MG63 (cell line): ENCODE measurements at regions not wholly inside any gene's neighbourhood (a gene's known extent, or its start where the extent isn't known, plus 50 kb on each side); places are given as distances from the start of the nearest gene placed in this dataset.

Source experiments
- DNase-seq: peaks from one replicate; pipeline ENCODE4 v3.0.0-alpha.2; 2020
- H3K27me3 ChIP-seq: fragments of 250-450 bp; sonication (Bioruptor Pico); 2 replicates; pipeline ENCODE4 v1.5.1; 2020; ENCODE audit warnings: mild to moderate bottlenecking, moderate library complexity
- H3K36me3 ChIP-seq: fragments of 250-450 bp; sonication (Bioruptor Pico); 2 replicates; pipeline ENCODE4 v1.5.1; 2020; ENCODE audit warnings: mild to moderate bottlenecking, moderate library complexity
- H3K4me3 ChIP-seq: fragments of 250-450 bp; sonication (Bioruptor Pico); 2 replicates; pipeline ENCODE4 v1.5.1; 2020; ENCODE audit warnings: mild to moderate bottlenecking, moderate library complexity
- H3K9me3 ChIP-seq: fragments of 250-450 bp; sonication (Bioruptor Pico); 2 replicates; pipeline ENCODE4 v1.5.1; 2020; ENCODE audit warnings: mild to moderate bottlenecking, moderate library complexity

GRCh38 chr11:69965821-69966582, 112.1 kb upstream of the ANO1 start:
- DNase-seq, result no peak
- no peak overlapping the region for H3K4me3 ChIP-seq
- H3K36me3 ChIP-seq, result no peaks in the 10 kb centered on the region
- no peaks in the 10 kb centered on the region for H3K9me3 ChIP-seq
- H3K27me3 ChIP-seq, result no peaks in the 10 kb centered on the region

- H3K36me3 ChIP-seq, result no peaks in the 10 kb centered on the region
- H3K27me3 ChIP-seq, result no peaks in the 10 kb centered on the region
- no peak for DNase-seq
- no peaks in the 10 kb centered on the region for H3K9me3 ChIP-seq
- no peak overlapping the region for H3K4me3 ChIP-seq
These were observed 111.6 kb upstream of the ANO1 start for GRCh38 chr11:69966583-69966835.

- H3K9me3 ChIP-seq, result no peaks in the 10 kb centered on the region
- no peaks in the 10 kb centered on the region for H3K27me3 ChIP-seq
- no peaks in the 10 kb centered on the region for H3K36me3 ChIP-seq
- H3K4me3 ChIP-seq, result no peak overlapping the region
- no peak for DNase-seq
These were observed 111.1 kb upstream of the ANO1 start for GRCh38 chr11:69966910-69967483.

- Histone ChIP-seq H3K27me3 (no peaks in the 10 kb centered on the region), H3K36me3 (no peaks in the 10 kb centered on the region), H3K4me3 (no peak overlapping the region), H3K9me3 (no peaks in the 10 kb centered on the region)
- no peak for DNase-seq
These were observed 110.6 kb upstream of the ANO1 start for GRCh38 chr11:69967484-69967883.

DNA sequence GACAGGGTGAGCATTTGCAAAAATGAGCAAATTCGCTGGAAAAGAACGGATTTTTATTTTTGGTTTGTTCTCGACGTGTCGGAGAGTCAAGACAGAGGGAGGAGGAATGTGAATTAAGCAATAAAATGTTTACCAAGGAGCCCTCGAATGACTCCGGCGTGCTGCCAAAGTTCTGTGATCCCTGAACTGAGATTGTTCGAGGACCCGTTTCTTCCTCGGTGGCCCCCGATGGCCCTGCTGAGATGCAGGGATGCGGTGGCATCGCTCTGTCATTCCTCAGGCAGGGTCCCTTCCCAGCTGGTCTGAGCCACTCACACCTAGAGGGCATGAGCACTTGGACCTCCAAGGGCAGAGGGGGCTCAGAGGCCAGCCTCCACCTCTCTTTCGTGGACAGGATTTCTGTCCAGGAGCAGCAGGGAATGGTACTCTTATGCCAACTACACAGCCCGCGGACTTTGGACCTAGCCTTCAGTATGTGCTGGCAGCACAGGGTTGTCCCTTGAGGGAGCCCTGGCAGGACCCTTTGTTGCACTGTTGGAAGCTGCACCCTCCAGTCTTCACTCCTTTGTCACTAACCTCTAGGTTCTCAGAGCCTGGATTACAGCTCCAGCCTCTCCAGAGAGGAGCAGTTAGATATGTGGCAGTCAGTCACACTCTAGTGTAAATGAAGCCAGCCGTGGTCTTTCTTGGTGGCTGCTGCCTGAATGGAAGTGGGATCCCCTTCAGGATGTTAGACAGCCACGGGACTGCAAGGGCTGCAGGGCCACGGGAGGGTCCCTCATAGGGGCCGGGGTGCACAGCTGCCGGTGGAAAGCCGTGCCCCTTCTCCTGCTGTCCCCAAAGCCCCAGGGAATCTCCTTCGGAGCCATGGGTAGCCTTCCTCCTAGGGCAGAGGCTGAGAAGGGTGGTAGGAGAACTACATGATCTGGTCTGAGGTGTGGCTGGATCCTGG, 109.4 kb upstream of the ANO1 start:
- Histone ChIP-seq H3K9me3 (no peaks in the 10 kb centered on the region), H3K4me3 (no peak overlapping the region), H3K27me3 (no peaks in the 10 kb centered on the region), H3K36me3 (no peaks in the 10 kb centered on the region)
- DNase-seq, result no peak

- DNase-seq, result no peak
- Histone ChIP-seq H3K36me3 (no peaks in the 10 kb centered on the region), H3K27me3 (no peaks in the 10 kb centered on the region), H3K4me3 (no peak overlapping the region), H3K9me3 (no peaks in the 10 kb centered on the region)
These were observed 108.0 kb upstream of the ANO1 start for GRCh38 chr11:69969890-69970784.

DNA sequence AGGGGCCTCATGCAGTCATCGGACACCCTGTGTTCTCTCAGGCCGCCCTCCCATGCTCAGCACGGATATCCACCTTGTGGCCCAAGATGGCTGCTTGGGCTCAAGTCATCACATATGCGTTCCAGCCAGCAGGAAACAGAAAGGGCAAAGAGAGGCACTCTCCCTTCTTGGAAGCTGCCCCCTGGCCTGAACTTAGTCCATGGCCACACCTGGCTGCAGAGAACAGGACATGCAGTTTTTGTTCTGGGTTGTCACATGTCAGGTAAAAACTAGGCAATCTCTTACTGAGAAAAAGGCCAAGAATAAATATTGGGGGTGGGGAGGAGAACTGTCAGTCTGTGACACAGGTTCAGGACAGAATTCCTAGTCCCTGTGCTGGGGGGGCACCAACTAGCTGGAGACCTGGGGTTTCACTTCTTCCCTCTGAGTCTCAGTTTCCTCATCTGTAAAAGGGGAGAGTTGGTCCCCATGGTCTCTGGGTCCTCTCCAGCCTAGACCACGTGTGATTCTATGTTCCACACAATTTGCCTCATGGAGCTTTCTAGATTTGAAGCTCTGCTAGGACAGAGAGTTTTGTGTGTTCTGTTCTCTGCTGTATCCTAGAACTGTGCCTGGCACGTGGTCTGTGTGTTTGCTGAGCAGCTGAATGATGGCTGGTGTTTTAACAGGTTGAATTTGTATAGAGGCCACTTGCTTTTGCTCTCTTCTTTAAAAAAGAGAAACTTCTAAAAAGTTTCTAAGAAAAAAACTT, 107.2 kb upstream of the ANO1 start:
- no peak for DNase-seq
- Histone ChIP-seq H3K9me3 (no peaks in the 10 kb centered on the region), H3K4me3 (no peak overlapping the region), H3K36me3 (no peaks in the 10 kb centered on the region), H3K27me3 (no peaks in the 10 kb centered on the region)

DNA sequence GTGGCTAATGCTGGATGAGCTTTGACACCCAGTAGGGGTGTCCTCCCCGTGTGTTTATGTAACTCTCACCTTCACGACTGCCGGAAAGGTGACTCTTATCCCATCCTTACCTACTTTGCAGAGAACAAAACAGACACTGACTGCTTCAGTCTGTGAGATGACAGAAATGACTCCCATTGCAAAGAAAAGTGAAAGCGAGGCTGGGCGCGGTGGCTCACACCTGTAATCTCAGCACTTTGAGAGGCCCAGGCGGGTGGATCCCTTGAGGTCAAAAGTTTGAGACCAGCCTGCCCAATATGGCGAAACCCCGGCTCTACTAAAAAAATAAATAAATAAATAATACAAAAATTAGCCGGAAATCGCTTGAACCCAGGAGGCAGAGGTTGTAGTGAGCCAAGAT, 106.4 kb upstream of the ANO1 start:
- no peak for DNase-seq
- Histone ChIP-seq H3K27me3 (no peaks in the 10 kb centered on the region), H3K4me3 (no peak overlapping the region), H3K36me3 (no peaks in the 10 kb centered on the region), H3K9me3 (no peaks in the 10 kb centered on the region)

- H3K9me3 ChIP-seq, result no peaks in the 10 kb centered on the region
- H3K4me3 ChIP-seq, result no peak overlapping the region
- no peak for DNase-seq
- H3K27me3 ChIP-seq, result no peaks in the 10 kb centered on the region
- H3K36me3 ChIP-seq, result no peaks in the 10 kb centered on the region
These were observed 105.7 kb upstream of the ANO1 start for GRCh38 chr11:69972351-69972802.

GRCh38 chr11:69974528-69974927, 103.6 kb upstream of the ANO1 start:
- no peaks in the 10 kb centered on the region for H3K36me3 ChIP-seq
- no peaks in the 10 kb centered on the region for H3K9me3 ChIP-seq
- no peak for DNase-seq
- no peak overlapping the region for H3K4me3 ChIP-seq
- no peaks in the 10 kb centered on the region for H3K27me3 ChIP-seq

DNA sequence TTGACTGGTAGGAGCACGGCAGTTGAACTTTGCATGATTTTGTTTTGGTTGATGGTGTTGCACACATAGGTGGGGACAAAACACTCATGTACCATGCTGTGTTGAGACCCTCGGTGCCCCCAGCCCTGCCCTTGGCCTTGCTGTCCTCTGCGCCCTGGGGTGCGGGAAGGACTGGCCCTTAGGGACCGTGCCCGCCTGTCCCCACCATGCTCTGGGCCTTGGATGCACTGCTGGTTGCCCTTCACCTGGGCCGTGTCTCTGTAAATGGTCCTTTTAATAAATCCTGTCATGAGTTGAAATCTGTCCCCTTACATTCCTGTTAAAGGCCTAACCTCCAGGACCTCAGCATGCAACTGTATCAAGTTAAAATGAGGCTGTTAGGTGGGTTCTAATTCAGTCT, 102.3 kb upstream of the ANO1 start:
- no peaks in the 10 kb centered on the region for H3K27me3 ChIP-seq
- no peaks in the 10 kb centered on the region for H3K36me3 ChIP-seq
- no peak for DNase-seq
- no peaks in the 10 kb centered on the region for H3K9me3 ChIP-seq
- H3K4me3 ChIP-seq, result no peak overlapping the region

DNA sequence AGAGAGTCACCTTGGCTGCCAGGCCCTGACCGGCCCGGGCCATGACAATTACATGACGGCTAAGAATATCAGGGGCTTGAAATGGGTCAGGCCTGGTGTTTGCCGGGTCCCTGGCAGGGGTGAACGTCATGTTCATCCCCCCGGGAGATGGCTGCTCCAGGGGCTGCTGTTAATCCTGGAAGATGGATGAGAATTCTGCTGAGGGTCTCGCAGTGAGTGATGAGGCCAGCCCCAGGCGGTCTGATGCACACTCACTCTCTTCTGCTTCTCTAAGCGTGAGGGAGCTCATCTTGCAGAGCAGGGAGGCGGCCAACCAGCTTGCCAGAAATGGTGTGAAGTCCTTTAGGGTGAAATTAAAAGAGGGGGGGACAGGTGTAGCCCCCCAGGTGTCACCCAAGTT, 101.3 kb upstream of the ANO1 start:
- H3K36me3 ChIP-seq, result no peaks in the 10 kb centered on the region
- H3K27me3 ChIP-seq, result no peaks in the 10 kb centered on the region
- H3K9me3 ChIP-seq, result no peaks in the 10 kb centered on the region
- no peak overlapping the region for H3K4me3 ChIP-seq
- DNase-seq, result no peak

GRCh38 chr11:69977951-69978350, 100.2 kb upstream of the ANO1 start:
- no peak for DNase-seq
- no peak overlapping the region for H3K4me3 ChIP-seq
- no peaks in the 10 kb centered on the region for H3K9me3 ChIP-seq
- H3K27me3 ChIP-seq, result no peaks in the 10 kb centered on the region
- H3K36me3 ChIP-seq, result no peaks in the 10 kb centered on the region

DNA sequence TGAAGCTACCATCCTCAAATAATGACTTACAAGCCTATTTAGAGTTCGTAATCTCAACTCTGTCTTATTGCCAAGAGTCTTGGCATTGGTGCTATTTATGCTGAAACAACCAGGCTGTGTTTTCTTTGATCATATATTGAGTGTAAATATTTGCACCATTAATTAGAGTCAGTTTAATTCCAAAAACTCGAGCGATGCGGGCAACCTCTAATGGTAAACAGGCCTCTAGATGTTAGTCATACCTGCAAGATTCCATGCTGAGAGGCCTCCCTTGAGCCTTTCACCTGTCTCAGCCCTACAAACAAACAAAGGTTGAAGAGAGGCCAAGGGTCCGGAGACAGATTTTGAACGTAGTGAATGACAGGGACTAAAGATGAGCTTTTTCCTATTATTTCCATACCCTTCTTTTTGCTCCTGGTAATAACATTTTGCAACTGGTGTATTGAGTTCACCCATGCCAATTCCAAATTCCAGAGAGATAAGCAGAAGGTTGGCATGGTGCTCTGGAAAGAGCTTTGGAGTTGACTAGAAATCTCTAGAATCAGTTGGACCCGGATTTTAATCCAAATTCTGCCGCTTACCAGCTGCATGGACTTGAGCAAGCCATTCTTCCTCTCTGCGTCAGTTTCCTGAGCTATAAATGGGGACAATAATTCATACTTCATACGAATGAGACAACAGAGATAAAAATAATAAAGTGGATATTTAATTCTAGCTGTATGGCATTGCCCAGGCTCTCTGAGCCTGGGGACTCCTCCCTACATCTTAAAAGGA, 99.1 kb upstream of the ANO1 start:
- H3K9me3 ChIP-seq, result no peaks in the 10 kb centered on the region
- no peak overlapping the region for H3K4me3 ChIP-seq
- no peaks in the 10 kb centered on the region for H3K36me3 ChIP-seq
- H3K27me3 ChIP-seq, result no peaks in the 10 kb centered on the region
- DNase-seq, result peak; percentile 36

DNA sequence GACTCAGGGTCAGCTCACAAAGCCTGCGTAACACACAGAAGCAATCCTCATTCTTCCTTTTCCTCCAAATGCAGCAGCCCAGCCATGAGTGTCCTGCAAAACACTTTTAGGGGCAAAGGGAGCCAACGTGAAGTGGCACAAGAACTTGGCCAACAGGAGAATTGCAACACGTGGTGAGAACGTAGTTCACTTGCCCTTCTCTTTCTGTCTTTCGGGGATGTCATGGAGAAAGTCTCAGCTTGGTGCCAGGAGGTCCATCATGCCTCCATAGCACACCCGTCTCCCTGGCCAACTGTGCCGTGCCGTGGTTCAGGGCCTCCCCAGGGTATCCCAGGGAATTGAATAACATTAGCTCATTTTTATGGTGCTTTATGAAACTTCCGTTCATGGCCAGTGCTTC, 98.5 kb upstream of the ANO1 start:
- DNase-seq, result no peak
- Histone ChIP-seq H3K4me3 (no peak overlapping the region), H3K36me3 (no peaks in the 10 kb centered on the region), H3K9me3 (no peaks in the 10 kb centered on the region), H3K27me3 (no peaks in the 10 kb centered on the region)
